Caki2 (cell line): ENCODE measurements at regions not wholly inside any gene's neighbourhood (a gene's known extent, or its start where the extent isn't known, plus 50 kb on each side); places are given as distances from the start of the nearest gene placed in this dataset.

ENCODE experiments used
- DNase-seq: peaks from one replicate; pipeline ENCODE4 v3.0.0-alpha.2; 2015; ENCODE audit warnings: low read depth
- in situ Hi-C: cut with HindIII; loops from 2 replicates; pipeline ENCODE4 v1.10.0; 2016; ENCODE audit warnings: low sequenced_read_pairs, low pct_unique_long_range_greater_than_20kb, mixed read lengths

DNA sequence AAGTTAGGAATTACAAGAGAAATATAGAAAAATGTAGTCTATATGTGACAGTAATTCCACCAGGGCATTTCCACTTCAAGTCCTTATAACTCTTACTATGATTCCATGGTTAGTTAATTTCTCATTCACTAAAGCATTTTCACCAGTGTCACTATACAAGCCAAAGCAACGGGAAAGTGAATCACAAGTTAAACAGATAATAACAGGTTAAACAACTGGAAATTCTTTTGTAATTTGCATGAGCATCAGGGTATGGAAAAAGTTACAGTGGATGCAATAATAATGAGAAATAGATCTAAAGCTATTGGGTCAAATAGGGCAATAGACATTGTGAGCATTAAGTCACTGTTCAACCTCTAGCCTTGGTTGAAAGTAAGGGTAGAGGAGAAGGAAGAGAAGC lies 88.9 kb upstream of the ST6GAL2 start:
- no peak for DNase-seq

DNA sequence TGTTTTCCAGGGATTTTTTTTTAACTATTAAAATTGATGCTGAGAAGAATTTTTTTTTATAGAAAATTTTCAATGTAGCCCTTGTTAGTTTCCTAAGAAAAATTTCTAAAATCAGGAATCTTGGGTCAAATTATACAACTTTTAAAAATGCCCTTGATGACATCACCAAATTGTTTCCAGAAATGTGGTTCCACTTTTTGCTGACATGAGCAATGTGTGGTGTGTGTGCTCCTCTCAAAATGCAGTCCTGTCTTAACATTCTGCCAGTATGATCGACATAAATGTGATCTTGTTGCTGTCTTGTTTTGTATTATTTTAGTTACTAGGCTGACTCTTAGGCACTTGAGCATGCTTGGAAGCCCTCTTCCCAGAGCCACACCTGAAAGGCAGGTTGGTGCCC lies 89.7 kb upstream of the ST6GAL2 start:
- in situ Hi-C loops: no loop called here
- no peak for DNase-seq

More for the DNA sequence above, 88.9 kb upstream of the ST6GAL2 start:
- in situ Hi-C loops: no loop called here

GRCh38 chr2:106976548-106976947 lies 90.6 kb upstream of the ST6GAL2 start:
- no peak for DNase-seq
- in situ Hi-C loops: no loop called here

DNA sequence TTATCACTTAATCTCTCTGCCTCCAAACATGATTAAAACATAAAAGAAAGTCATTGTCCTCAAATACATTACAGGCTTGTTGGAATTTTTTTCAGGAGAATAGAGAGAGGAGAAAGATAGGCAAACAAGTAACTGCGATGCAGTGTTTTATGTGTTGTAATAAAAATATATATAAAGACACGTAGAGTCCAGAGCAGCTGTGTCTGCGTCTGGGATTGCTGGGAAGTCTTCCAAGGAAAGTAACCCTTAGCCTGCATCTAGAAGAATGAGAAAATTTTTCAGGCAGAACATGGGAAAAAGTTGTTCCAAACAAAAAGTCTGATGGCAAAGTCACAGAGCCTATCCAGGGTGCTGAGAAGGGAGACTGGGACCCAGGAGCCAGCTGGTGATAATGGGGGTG lies 91.8 kb upstream of the ST6GAL2 start:
- no peak for DNase-seq
- in situ Hi-C loops: no loop called here

GRCh38 chr2:106978647-106979046 lies 92.7 kb upstream of the ST6GAL2 start:
- no peak for DNase-seq
- in situ Hi-C loops: no loop called here

DNA sequence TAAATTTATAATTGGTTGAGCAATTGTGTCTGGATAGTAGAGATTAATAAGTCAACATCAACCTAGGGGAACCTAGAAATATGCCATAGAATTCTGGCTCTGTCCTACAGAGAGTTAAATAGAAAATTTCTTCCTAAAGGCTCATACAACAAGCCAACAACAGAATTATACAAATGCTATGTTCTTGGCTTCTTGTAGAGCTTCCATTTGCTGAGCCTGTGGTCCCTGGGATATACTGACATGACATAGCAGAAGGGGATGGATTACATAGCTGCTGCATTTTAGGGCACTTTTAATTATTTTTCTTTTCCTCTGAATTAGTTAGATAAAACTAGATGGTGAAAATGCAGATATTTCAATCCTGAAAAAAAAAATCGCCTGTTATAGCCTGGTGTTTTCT lies 95.5 kb upstream of the ST6GAL2 start:
- in situ Hi-C loops: no loop called here

GRCh38 chr2:106982350-106982749 lies 96.4 kb upstream of the ST6GAL2 start:
- in situ Hi-C loops: no loop called here
- no peak for DNase-seq

More for the DNA sequence above, 95.5 kb upstream of the ST6GAL2 start:
- no peak for DNase-seq

DNA sequence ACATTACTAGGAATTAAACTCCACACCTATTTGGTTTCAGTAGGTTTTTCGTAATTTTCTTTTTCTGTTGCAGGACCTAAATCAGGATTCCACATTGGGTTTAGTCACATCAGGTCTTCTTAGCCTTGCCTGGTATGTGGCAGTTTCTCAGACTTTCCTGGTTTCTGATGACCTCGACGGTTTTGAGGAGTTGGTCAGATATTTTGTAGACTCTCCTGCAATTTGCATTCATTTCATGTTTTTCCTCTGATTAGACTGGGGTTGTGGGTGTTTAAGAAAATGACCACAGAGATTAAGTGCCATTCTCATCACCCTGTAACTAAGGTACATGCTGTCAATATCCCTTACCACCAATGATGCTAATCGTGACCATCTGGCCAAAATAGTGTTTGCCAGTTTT lies 97.3 kb upstream of the ST6GAL2 start:
- DNase-seq: no peak
- in situ Hi-C loops: no loop called here

DNA sequence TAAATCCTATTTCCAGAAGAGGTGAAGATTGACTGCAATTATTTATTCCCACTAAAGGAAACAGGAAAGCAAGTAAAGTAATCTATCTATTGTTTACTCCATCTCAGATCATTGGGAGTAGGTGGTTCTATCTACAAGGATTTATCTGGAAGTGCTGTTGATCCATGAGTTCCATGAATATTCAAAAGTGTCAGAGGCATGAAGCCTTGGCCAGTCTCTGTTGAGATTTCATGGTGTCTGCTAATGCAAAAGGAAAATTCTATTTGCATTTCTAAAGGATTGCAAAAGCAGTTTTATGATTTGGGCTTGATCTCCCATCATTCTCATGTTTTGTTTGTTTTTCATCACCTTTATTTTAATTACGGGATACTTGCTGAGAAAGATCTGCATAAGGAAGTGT lies 102.4 kb upstream of the ST6GAL2 start:
- in situ Hi-C loops: no loop called here
- no peak for DNase-seq

- DNase-seq: no peak
- in situ Hi-C loops: no loop called here
These were observed 104.3 kb upstream of the ST6GAL2 start for GRCh38 chr2:106990297-106990696.

- DNase-seq: no peak
- in situ Hi-C loops: no loop called here
These were observed 105.9 kb upstream of the ST6GAL2 start for GRCh38 chr2:106991866-106992265.

GRCh38 chr2:106995556-106995955 lies 109.6 kb upstream of the ST6GAL2 start:
- DNase-seq: no peak

DNA sequence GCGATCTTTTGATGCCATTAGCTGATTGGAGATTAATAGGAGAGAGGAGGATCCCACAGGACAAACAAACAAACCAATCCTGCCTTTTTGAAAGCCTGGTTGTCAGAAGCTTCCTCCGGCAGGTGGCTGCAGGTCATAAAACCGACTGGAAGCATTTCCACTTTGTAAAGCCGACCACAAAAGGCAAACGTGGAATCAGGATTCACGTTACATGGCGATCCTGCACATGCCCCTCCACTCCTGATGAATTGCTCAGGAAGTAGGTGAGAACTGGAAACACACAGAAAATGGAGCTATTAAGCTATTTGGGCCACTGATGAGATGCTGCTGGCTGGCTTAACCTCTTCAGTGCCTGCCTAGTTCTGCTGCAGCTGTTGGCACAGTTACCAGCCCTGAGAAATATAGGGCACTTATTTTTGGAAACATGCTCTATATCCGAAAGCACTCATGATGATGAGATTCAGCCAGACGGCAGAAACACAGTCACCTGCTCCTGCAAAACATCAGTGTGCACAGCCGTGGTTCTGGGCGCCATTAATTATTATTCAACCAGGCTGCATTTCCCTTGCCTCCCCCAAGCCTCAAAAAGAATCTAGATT lies 110.3 kb upstream of the ST6GAL2 start:
- no peak for DNase-seq
- in situ Hi-C loops: no loop called here

More at GRCh38 chr2:106995556-106995955, 109.6 kb upstream of the ST6GAL2 start:
- in situ Hi-C loops: no loop called here

GRCh38 chr2:106997204-106997603 lies 111.2 kb upstream of the ST6GAL2 start:
- in situ Hi-C loops: no loop called here
- DNase-seq: no peak

GRCh38 chr2:107001062-107001461 lies 115.1 kb upstream of the ST6GAL2 start:
- in situ Hi-C loops: no loop called here
- DNase-seq: no peak

GRCh38 chr2:107001551-107001950 lies 115.6 kb upstream of the ST6GAL2 start:
- DNase-seq: no peak
- in situ Hi-C loops: no loop called here

DNA sequence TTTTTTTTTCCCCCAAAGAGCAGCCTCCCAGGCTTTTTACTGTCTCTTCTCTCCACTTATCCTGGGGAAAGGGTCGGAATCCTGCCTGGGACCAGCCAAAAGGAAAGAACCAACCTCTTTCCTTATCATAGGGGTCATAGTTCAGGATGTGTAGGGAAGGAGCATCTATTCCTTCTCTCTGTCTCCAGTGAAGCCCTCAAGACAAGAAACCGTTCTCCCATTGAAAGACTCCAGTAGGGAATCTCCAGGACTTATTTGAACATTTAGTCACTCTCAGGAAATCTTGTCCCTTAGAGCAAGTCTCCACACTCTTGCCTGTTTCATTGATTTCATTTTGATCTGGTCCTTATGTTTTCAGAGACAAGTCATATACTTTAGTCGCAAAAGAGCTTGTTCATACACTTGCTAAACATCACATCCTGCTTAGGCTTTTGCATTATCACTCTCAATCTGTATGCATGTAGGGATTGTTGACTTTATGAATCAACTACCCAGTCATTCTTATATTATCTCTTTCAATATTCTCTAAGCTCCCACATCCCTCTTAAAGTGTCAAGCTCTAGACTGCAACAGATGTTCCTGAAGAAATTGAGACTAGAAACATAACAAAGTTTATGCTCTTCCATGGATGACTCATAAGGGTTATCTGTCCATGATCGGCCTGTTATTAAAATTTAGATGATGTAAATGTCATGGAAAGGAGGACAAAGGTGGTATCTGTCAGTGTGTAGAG lies 116.2 kb upstream of the ST6GAL2 start:
- in situ Hi-C loops: no loop called here
- peak; percentile 18 for DNase-seq

GRCh38 chr2:107002735-107003134 lies 116.8 kb upstream of the ST6GAL2 start:
- in situ Hi-C loops: no loop called here
- peak; percentile 3 for DNase-seq

- no peak for DNase-seq
- in situ Hi-C loops: no loop called here
These were observed 119.9 kb upstream of the ST6GAL2 start for GRCh38 chr2:107005853-107006252.

DNA sequence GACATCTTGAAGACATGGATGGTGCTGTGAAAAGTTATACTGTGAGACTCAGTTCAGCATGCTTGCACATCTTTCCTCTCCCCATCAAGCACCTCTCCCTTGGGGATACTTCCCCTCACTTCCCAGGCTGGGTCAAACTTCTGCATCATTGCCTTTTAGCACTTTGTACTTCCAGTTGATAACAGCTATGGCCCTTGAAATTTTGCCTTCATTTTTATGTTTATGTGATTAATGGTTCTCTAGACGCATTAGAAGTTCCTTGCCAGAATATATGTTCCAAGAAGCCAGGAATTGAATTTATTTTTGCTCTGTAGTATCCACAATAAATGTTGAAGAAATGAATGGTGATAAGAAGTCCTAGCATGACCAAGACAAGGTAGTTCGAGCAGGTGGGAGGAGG lies 120.9 kb upstream of the ST6GAL2 start:
- in situ Hi-C loops: no loop called here
- DNase-seq: no peak
